ENCODE measurements at regions not wholly inside any gene's neighbourhood (a gene's known extent, or its start where the extent isn't known, plus 50 kb on each side); places are given as distances from the start of the nearest gene placed in this dataset.

GRCh38 chr4:55177461-55177860, 52.1 kb upstream of the KDR start:
- TF ChIP-seq CTCF (IDR thresholded peaks at IDR 0.05) (no peak), POLR2A (IDR thresholded peaks at IDR 0.05) (no peak), POLR2AphosphoS5 (IDR thresholded peaks at IDR 0.05) (no peak)
